Gastroesophageal sphincter (tissue), 4 donors: ENCODE measurements at regions not wholly inside any gene's neighbourhood (a gene's known extent, or its start where the extent isn't known, plus 50 kb on each side); places are given as distances from the start of the nearest gene placed in this dataset.

Experiments
- ATAC-seq: fragments of 150-250 bp; one replicate; pipeline ENCODE4 v1.9.1; 2016; ENCODE audit warnings: mild to moderate bottlenecking, moderate library complexity
- H3K27ac ChIP-seq, 4 donors: fragments of 200-600 bp; sonication (generic) in 3 of 4; 1 replicate in 3 of 4; 2 replicates in 1 of 4; pipeline ENCODE4 v1.5.1; 2016 to 2019
- H3K27me3 ChIP-seq: fragments of 200-600 bp; sonication (generic); one replicate; pipeline ENCODE4 v1.5.1; 2019
- H3K36me3 ChIP-seq, 2 donors: fragments of 200-600 bp; sonication (generic); one replicate each; pipeline ENCODE4 v1.5.1; 2019; ENCODE audit warnings: control low read depth in 1 of 2
- H3K4me1 ChIP-seq, 3 donors: fragments of 200-600 bp; sonication (generic); 1 replicate in 2 of 3; 2 replicates in 1 of 3; pipeline ENCODE4 v1.5.1; 2016 to 2019; ENCODE audit warnings: control low read depth in 2 of 3
- H3K4me3 ChIP-seq, 2 donors: fragments of 200-600 bp; sonication (generic); one replicate each; pipeline ENCODE4 v1.5.1; 2019; ENCODE audit warnings: mild to moderate bottlenecking in 1 of 2, moderate library complexity in 1 of 2
- H3K9me3 ChIP-seq, 3 donors: fragments of 200-600 bp; sonication (generic); one replicate each; pipeline ENCODE4 v1.5.1; 2017 to 2019; ENCODE audit warnings: control low read depth in 2 of 3
- EP300 ChIP-seq: sonication (generic); formaldehyde crosslinking; IDR thresholded peaks from one replicate; pipeline ENCODE4 v1.6.1; 2017; ENCODE audit warnings: antibody characterized with exemption, mild to moderate bottlenecking
- POLR2A ChIP-seq, 2 donors: fragments of 450-650 bp; IDR thresholded peaks; one replicate each; pipeline ENCODE4 v1.6.1; 2017; ENCODE audit warnings: antibody characterized with exemption in 2 of 2, mild to moderate bottlenecking in 2 of 2, moderate library complexity in 1 of 2
- POLR2AphosphoS5 ChIP-seq: sonication (generic); formaldehyde crosslinking; IDR thresholded peaks from one replicate; pipeline ENCODE4 v1.6.1; 2017; ENCODE audit warnings: antibody characterized with exemption
- WGBS, 2 donors: methylation state at CpG; one replicate each; pipeline ENCODE4 v1.1.5; 2018; ENCODE audit warnings: low coverage in 1 of 2; 5-methylcytosine and 5-hydroxymethylcytosine counted together
- TF ChIP-seq, protein P1 (sequence below), 4 experiments: fragments of 200-600 bp in 2 of 4; fragments of 450-650 bp in 2 of 4; sonication (generic) in 1 of 4; IDR thresholded peaks; one replicate each; pipeline ENCODE4 v1.5.1; 2017 to 2019; ENCODE audit warnings: antibody characterized with exemption in 4 of 4, mild to moderate bottlenecking in 2 of 4, moderate library complexity in 2 of 4

DNA sequence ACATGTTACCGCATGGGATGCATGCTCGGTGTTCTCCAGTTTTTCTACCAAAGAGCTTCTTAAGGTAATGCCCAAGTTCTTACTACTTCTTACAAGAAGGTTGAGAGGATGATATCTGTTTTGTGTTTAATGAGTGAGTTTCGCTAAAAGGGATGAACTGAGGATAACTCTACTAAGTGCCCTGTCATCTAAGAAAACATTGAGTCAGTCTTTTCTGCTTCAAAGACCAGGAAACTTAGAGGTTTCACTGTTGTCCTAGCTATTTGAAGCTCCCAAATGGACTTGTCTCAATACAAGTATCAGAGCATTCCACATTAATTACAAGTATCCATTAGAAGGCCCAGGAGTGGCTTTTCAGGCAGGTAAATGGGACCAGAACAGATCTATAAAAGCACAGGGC, 296.2 kb downstream of the KBTBD8 start:
- 91 to 95% methylated on average over 2 to 3 of the region's 3 CpGs for WGBS, 2 donors
- H3K27me3 ChIP-seq, result no peaks in the 10 kb centered on the region
- H3K36me3 ChIP-seq, result no peaks in the 10 kb centered on the region
- ATAC-seq, result no peak
- H3K9me3 ChIP-seq, result no peaks in the 10 kb centered on the region
- H3K4me3 ChIP-seq, result no peak overlapping the region
- TF ChIP-seq POLR2A (IDR thresholded peaks at IDR 0.05), result no peak
- TF ChIP-seq, protein P1, sequence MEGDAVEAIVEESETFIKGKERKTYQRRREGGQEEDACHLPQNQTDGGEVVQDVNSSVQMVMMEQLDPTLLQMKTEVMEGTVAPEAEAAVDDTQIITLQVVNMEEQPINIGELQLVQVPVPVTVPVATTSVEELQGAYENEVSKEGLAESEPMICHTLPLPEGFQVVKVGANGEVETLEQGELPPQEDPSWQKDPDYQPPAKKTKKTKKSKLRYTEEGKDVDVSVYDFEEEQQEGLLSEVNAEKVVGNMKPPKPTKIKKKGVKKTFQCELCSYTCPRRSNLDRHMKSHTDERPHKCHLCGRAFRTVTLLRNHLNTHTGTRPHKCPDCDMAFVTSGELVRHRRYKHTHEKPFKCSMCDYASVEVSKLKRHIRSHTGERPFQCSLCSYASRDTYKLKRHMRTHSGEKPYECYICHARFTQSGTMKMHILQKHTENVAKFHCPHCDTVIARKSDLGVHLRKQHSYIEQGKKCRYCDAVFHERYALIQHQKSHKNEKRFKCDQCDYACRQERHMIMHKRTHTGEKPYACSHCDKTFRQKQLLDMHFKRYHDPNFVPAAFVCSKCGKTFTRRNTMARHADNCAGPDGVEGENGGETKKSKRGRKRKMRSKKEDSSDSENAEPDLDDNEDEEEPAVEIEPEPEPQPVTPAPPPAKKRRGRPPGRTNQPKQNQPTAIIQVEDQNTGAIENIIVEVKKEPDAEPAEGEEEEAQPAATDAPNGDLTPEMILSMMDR (IDR thresholded peaks at IDR 0.05), result no peak
- TF ChIP-seq EP300, result no peak
- TF ChIP-seq POLR2AphosphoS5, result no peak
- H3K27ac ChIP-seq, result no peak overlapping the region
- no peaks in the 10 kb centered on the region for H3K4me1 ChIP-seq

DNA sequence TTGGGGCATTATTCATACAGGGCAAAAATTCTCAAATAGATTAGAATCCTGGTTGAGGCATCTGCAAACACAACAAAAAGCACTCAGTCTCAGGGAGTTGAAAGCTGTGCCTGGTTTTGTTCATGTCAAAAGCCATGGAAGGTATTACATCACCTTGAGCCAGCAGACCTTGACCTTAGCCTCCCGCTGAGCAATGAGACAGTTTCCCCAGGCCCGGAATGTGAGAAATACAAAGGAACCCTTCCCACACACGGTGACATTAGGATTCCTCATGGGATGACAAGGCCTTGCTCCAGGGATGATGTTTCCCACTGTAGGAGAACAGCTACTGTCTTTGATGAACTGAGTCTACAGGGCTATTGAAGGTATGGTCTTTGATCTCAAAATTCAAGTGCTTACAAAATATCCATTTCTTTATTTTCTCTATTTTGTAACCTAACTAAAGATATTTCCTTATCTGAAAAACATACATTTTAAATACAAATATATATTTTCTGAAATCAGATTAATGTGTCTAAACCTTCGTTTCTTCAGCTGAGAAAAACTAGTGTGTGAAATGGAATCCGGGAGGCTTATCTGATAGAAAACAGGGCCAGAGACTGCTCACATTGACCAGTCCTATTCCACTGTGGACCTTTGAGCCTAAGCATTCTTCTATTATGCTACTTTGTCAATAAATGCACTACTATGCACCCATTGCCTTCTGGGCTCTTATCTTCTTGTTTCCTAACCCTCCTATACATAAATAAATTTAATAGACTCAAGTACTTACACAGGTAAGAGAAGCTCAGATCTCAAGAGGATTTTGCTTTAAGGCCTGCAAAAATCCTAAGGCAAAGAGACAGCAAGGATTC, 298.2 kb downstream of the KBTBD8 start:
- Histone ChIP-seq H3K4me3 (no peak overlapping the region), H3K27ac (no peak overlapping the region), H3K9me3 (no peaks in the 10 kb centered on the region), H3K4me1 (no peaks in the 10 kb centered on the region), H3K36me3 (no peaks in the 10 kb centered on the region), H3K27me3 (no peaks in the 10 kb centered on the region)
- ATAC-seq, result no peak
- 66 to 74% methylated on average over 5 of the region's 5 CpGs for WGBS, 2 donors
- TF ChIP-seq POLR2A (IDR thresholded peaks at IDR 0.05) (no peak), EP300 (no peak), POLR2AphosphoS5 (no peak)
- TF ChIP-seq, protein P1 (IDR thresholded peaks at IDR 0.05), result no peak

DNA sequence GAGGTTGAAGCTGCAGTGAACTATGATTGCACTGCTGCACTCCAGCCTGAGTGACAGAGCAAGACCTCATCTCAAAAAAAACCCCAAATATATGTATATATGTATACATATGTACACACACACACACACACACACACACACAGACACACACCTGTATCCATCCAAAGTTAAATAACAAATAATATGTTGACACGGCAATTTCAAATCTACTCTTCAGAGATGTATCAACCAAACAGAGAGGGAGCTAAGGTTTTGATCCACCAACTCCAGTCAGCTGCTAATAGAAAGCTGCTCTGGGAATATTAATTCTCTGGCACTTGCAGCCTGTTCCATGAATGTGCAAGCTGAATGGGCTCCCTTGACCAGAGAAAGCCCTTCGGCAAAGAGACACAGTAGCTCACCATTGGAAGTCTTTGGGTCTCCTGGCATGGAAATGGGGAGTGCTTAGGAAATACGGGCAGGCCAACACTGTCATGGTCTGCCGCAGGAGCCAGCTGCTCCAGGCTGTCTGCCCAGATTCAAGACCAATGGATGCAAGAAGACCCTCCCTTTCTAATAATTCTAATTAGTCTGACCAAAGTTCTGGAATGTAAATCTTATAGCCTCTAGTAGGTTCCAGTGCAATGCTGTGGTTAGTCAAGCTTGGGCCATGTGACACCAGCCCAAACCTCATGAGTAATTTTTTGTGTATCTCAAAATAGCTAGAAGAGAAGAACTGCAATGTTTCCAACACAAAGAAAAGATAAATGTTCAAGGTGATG, 299.8 kb downstream of the KBTBD8 start:
- no peaks in the 10 kb centered on the region for H3K36me3 ChIP-seq
- WGBS, 2 donors, result 97 to 98% methylated on average over 3 of the region's 4 CpGs
- no peaks in the 10 kb centered on the region for H3K9me3 ChIP-seq

DNA sequence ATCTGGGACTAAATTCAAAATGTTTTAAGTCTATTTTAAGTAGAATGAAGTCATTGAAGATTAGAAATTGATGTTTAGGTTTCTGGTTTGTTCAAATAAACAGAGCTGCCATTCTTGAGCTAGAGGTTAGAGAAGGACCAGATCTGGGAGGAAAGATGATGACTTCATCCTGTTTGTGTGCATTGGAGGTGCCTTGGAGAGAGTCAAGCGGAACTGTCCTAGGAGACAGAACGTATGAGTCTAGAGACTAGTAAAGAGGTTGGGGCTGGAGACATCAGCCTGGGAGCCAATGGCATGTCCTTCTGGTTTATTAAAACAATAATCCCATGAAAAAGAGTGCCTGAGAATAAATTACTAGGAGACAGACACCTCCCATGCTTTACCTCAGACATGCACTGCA, 303.4 kb downstream of the KBTBD8 start:
- H3K9me3 ChIP-seq, result no peaks in the 10 kb centered on the region
- no peak for ATAC-seq
- TF ChIP-seq POLR2AphosphoS5 (no peak), EP300 (no peak), POLR2A (IDR thresholded peaks at IDR 0.05) (no peak)
- TF ChIP-seq, protein P1 (IDR thresholded peaks at IDR 0.05), result no peak
- no peaks in the 10 kb centered on the region for H3K4me1 ChIP-seq
- no peaks in the 10 kb centered on the region for H3K27me3 ChIP-seq
- WGBS, 2 donors, result 5 to 72% methylated on average over 2 of the region's 2 CpGs
- H3K36me3 ChIP-seq, result no peaks in the 10 kb centered on the region
- H3K4me3 ChIP-seq, result no peak overlapping the region
- no peak overlapping the region for H3K27ac ChIP-seq

More for the DNA sequence above, 299.8 kb downstream of the KBTBD8 start:
- no peaks in the 10 kb centered on the region for H3K27me3 ChIP-seq
- no peak for ATAC-seq
- TF ChIP-seq POLR2A (IDR thresholded peaks at IDR 0.05), result no peak
- no peak for TF ChIP-seq EP300
- TF ChIP-seq, protein P1 (IDR thresholded peaks at IDR 0.05), result no peak
- no peak for TF ChIP-seq POLR2AphosphoS5
- no peaks in the 10 kb centered on the region for H3K4me1 ChIP-seq
- no peak overlapping the region for H3K4me3 ChIP-seq
- H3K27ac ChIP-seq, result no peak overlapping the region
